ENCODE measurements at regions not wholly inside any gene's neighbourhood (a gene's known extent, or its start where the extent isn't known, plus 50 kb on each side); places are given as distances from the start of the nearest gene placed in this dataset.

DNA sequence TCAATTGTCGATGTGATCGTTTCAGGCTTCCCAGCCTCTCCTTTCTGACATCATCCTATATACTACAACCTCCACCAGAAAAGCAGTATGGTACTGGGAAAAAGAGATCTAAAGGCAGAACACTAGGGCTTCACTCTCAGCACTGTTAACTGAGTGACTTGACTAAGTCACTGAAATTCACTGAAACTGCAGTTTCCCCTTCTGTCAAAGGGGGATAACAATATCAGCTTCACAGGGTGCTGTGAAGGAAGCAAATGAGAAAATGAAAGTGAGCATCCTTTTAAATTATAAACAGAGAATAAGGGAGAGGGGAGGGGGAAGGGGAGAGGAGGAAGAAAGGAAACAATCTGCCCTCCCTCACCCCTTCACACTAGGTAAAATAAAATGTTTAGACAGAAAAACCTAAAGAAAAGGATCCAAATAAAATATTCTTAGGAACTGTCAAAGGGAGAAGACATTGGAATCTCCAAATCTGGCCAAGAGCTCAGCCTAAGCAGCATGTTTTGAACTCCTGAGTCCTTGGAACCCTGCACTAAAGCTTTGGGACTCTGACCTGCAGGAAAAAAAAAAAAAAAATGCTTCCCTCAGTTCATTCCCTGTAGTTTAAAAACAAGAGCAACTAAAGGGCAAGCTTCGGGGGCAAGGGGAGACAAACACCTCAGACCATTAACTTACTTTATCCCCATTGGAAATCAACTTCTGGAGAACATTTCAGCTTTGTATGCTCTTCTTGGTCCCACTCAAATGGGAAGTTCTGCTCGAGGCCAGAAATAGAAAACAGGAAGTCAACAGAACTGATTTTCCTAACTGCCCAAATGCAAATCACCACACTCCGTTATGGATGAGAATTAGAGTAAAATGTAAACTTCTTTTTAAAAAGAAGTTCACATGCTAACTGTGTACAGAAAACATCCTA lies 178.3 kb downstream of the DEPDC1B start:
- H2AK5ac ChIP-seq (ENCODE audit: low read length, severe bottlenecking), result no peak overlapping the region
- H3K14ac ChIP-seq (ENCODE audit: low read length in 2 of 2), result no peak overlapping the region
- H2BK5ac ChIP-seq (ENCODE audit: low read depth, low read length, poor library complexity, severe bottlenecking), result no peak overlapping the region
- H3K27me3 ChIP-seq (ENCODE audit: control insufficient read depth in 1 of 2, insufficient read depth in 1 of 2, low read length in 2 of 2), result peaks cover 4 to 7% of the 10 kb centered on the region in 2 experiments
- no peaks in the 10 kb centered on the region for H3K79me1 ChIP-seq (replicated peaks; ENCODE audit: low read length, poor library complexity, severe bottlenecking)
- peak overlapping the region; percentile 55 for H2BK120ac ChIP-seq (ENCODE audit: low read depth, low read length)
- H2AFZ ChIP-seq (ENCODE audit: low read depth, low read length), result no peak overlapping the region
- no peak overlapping the region for H2BK15ac ChIP-seq (ENCODE audit: low read depth, poor library complexity, severe bottlenecking)
- 70% methylated on average over 3 of the region's 5 CpGs for WGBS
- H4K91ac ChIP-seq (ENCODE audit: low read length), result no peak overlapping the region
- peak overlapping the region in 1 of 2 experiments; percentile 28 for H2BK12ac ChIP-seq (ENCODE audit: low read length in 2 of 2)
- H3K4ac ChIP-seq (ENCODE audit: low read depth in 1 of 2, low read length in 2 of 2), result peak overlapping the region in 1 of 2 experiments; percentile 81
- no peak overlapping the region for H4K8ac ChIP-seq (ENCODE audit: low read length)
- H3K27ac ChIP-seq (ENCODE audit: low read length, poor library complexity, severe bottlenecking), result no peak overlapping the region
- no peaks in the 10 kb centered on the region for H3K4me1 ChIP-seq (ENCODE audit: control insufficient read depth, insufficient read depth, low read depth, low read length)
- DNase-seq, result peak; percentile 52
- H3K4me3 ChIP-seq (ENCODE audit: insufficient read depth in 1 of 2, low read depth in 1 of 2, low read length in 2 of 2), result no peak overlapping the region
- H3K9me3 ChIP-seq (ENCODE audit: control insufficient read depth, low read length), result no peaks in the 10 kb centered on the region
- H3K36me3 ChIP-seq (ENCODE audit: control insufficient read depth in 1 of 2, insufficient read depth in 2 of 2, low read depth in 1 of 2, low read length in 2 of 2), result no peaks in the 10 kb centered on the region
- peak overlapping the region in 1 of 2 experiments; percentile 35 for H3K18ac ChIP-seq (ENCODE audit: low read depth in 1 of 2, low read length in 2 of 2)
- H3K9ac ChIP-seq (ENCODE audit: low read length), result no peak overlapping the region
- H3K23ac ChIP-seq (ENCODE audit: low read length in 2 of 2), result no peak overlapping the region
- H3K4me2 ChIP-seq (ENCODE audit: low read length, poor library complexity, severe bottlenecking), result no peak overlapping the region

DNA sequence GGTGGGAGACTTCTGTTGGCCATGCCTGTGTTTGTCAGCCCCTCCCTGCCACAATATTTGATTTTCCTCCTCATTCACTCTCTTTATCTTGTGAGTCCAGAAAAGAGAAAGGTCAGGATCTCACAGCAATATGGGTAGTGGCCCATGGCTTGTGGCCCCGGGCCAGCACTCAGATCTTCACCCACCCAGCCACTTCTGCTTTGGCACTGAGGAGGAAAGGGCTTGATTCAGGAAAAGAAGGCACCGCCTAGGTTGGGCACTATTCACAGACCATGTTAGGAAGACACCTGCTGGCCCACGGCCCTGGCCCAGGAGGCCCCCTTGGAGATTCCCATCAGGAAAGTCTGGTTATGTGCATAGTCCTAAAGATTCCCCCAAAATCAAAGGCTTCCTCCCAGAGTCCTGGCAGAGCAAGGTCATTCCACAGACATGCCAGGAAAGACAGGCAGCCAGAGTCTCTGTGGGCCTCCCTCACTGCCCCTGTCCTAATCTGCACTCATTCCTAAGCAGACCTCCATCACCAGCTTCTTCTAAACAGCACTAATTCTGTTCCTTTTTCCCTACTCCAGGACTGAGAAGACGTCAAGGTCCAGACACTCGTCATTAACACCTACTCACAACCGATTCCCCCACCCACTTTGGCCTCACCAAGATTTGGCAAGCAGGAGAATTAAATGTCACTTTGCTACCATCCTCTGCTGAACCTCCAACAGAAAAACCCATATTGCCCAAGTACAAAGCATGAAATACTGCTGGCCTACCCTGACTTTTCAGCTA lies 179.3 kb downstream of the DEPDC1B start:
- no peaks in the 10 kb centered on the region for H3K9me3 ChIP-seq (ENCODE audit: control insufficient read depth, low read length)
- H4K8ac ChIP-seq (ENCODE audit: low read length), result no peak overlapping the region
- peaks cover 4 to 7% of the 10 kb centered on the region in 2 experiments for H3K27me3 ChIP-seq (ENCODE audit: control insufficient read depth in 1 of 2, insufficient read depth in 1 of 2, low read length in 2 of 2)
- H3K36me3 ChIP-seq (ENCODE audit: control insufficient read depth in 1 of 2, insufficient read depth in 2 of 2, low read depth in 1 of 2, low read length in 2 of 2), result no peaks in the 10 kb centered on the region
- peak overlapping the region; percentile 37 to 75 for H2BK12ac ChIP-seq (ENCODE audit: low read length in 2 of 2)
- no peak for DNase-seq
- H3K4me2 ChIP-seq (ENCODE audit: low read length, poor library complexity, severe bottlenecking), result no peak overlapping the region
- H3K9ac ChIP-seq (ENCODE audit: low read length), result no peak overlapping the region
- H3K4me1 ChIP-seq (ENCODE audit: control insufficient read depth, insufficient read depth, low read depth, low read length), result no peaks in the 10 kb centered on the region
- H2BK15ac ChIP-seq (ENCODE audit: low read depth, poor library complexity, severe bottlenecking), result peak overlapping the region; percentile 86
- WGBS, result 83% methylated on average over 6 of the region's 6 CpGs
- peak overlapping the region; percentile 56 to 58 for H3K18ac ChIP-seq (ENCODE audit: low read depth in 1 of 2, low read length in 2 of 2)
- peak overlapping the region; percentile 64 for H2BK120ac ChIP-seq (ENCODE audit: low read depth, low read length)
- H2BK5ac ChIP-seq (ENCODE audit: low read depth, low read length, poor library complexity, severe bottlenecking), result no peak overlapping the region
- peak overlapping the region; percentile 55 for H2AFZ ChIP-seq (ENCODE audit: low read depth, low read length)
- H4K91ac ChIP-seq (ENCODE audit: low read length), result peak overlapping the region; percentile 18
- no peak overlapping the region for H2AK5ac ChIP-seq (ENCODE audit: low read length, severe bottlenecking)
- peak overlapping the region in 1 of 2 experiments; percentile 26 for H3K14ac ChIP-seq (ENCODE audit: low read length in 2 of 2)
- H3K27ac ChIP-seq (ENCODE audit: low read length, poor library complexity, severe bottlenecking), result no peak overlapping the region
- no peak overlapping the region for H3K23ac ChIP-seq (ENCODE audit: low read length in 2 of 2)
- H3K79me1 ChIP-seq (replicated peaks; ENCODE audit: low read length, poor library complexity, severe bottlenecking), result no peaks in the 10 kb centered on the region
- H3K4ac ChIP-seq (ENCODE audit: low read depth in 1 of 2, low read length in 2 of 2), result peak overlapping the region in 1 of 2 experiments; percentile 35
- H3K4me3 ChIP-seq (ENCODE audit: insufficient read depth in 1 of 2, low read depth in 1 of 2, low read length in 2 of 2), result no peak overlapping the region

DNA sequence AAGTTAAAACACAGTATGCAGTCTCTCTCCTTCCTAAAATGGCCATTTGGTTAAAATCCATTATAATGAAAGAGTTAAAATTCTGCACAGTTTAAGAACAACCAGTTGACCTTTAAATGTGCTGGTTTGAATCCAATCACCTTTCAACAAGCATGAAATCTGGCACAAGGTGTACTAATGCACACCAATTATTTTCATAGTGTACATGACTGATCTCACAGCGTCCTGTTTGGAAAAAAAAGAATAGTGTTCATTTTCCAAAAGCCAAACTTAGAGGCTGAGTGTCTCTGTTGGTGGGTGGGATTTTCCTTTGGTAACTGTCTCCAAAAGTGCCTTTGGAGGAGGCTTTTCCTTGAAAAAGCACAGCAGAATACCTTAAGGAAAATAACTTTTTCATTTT lies 180.6 kb downstream of the DEPDC1B start:
- Histone ChIP-seq H3K27me3 (ENCODE audit: control insufficient read depth in 1 of 2, insufficient read depth in 1 of 2, low read length in 2 of 2) (peaks cover 4 to 7% of the 10 kb centered on the region in 2 experiments), H2BK120ac (ENCODE audit: low read depth, low read length) (no peak overlapping the region), H2AK5ac (ENCODE audit: low read length, severe bottlenecking) (no peak overlapping the region), H3K14ac (ENCODE audit: low read length in 2 of 2) (no peak overlapping the region), H3K79me1 (replicated peaks; ENCODE audit: low read length, poor library complexity, severe bottlenecking) (no peaks in the 10 kb centered on the region), H3K27ac (ENCODE audit: low read length, poor library complexity, severe bottlenecking) (no peak overlapping the region), H3K9me3 (ENCODE audit: control insufficient read depth, low read length) (no peaks in the 10 kb centered on the region), H2BK15ac (ENCODE audit: low read depth, poor library complexity, severe bottlenecking) (no peak overlapping the region), H4K91ac (ENCODE audit: low read length) (no peak overlapping the region), H3K4me3 (ENCODE audit: insufficient read depth in 1 of 2, low read depth in 1 of 2, low read length in 2 of 2) (no peak overlapping the region), H2BK12ac (ENCODE audit: low read length in 2 of 2) (no peak overlapping the region), H3K4me2 (ENCODE audit: low read length, poor library complexity, severe bottlenecking) (no peak overlapping the region), H2AFZ (ENCODE audit: low read depth, low read length) (no peak overlapping the region), H4K8ac (ENCODE audit: low read length) (no peak overlapping the region), H3K36me3 (ENCODE audit: control insufficient read depth in 1 of 2, insufficient read depth in 2 of 2, low read depth in 1 of 2, low read length in 2 of 2) (no peaks in the 10 kb centered on the region), H3K4me1 (ENCODE audit: control insufficient read depth, insufficient read depth, low read depth, low read length) (no peaks in the 10 kb centered on the region), H2BK5ac (ENCODE audit: low read depth, low read length, poor library complexity, severe bottlenecking) (no peak overlapping the region), H3K18ac (ENCODE audit: low read depth in 1 of 2, low read length in 2 of 2) (no peak overlapping the region), H3K23ac (ENCODE audit: low read length in 2 of 2) (no peak overlapping the region), H3K9ac (ENCODE audit: low read length) (no peak overlapping the region), H3K4ac (ENCODE audit: low read depth in 1 of 2, low read length in 2 of 2) (no peak overlapping the region)
- WGBS, result 92% methylated on average over 1 of the region's 1 CpG
- no peak for DNase-seq

DNA sequence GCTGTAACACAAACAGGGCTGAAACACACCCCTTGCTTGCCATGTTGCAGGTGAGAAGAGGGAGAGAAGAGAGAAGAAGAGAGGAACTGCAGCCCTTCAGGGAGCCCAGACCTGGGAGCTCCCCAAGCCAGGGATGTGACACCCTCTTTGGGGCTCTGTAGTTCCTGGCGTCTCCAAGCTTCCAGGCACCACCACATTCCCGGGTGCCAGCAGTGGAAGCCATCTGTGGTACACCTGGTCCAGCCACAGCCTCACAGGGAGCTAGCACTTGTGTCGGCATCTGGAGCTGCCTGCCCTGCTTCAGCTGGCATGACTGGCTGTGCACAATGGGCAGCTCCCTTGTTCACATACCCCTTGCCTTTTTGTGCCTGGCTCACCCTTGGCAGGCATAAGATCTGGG lies 182.1 kb downstream of the DEPDC1B start:
- Histone ChIP-seq H2BK12ac (ENCODE audit: low read length in 2 of 2) (peak overlapping the region; percentile 1 to 45), H2BK5ac (ENCODE audit: low read depth, low read length, poor library complexity, severe bottlenecking) (no peak overlapping the region), H4K8ac (ENCODE audit: low read length) (peak overlapping the region; percentile 1), H3K4me2 (ENCODE audit: low read length, poor library complexity, severe bottlenecking) (no peak overlapping the region), H3K9ac (ENCODE audit: low read length) (no peak overlapping the region), H3K27me3 (ENCODE audit: control insufficient read depth in 1 of 2, insufficient read depth in 1 of 2, low read length in 2 of 2) (peaks cover 4% of the 10 kb centered on the region in 2 experiments), H3K9me3 (ENCODE audit: control insufficient read depth, low read length) (no peaks in the 10 kb centered on the region), H3K36me3 (ENCODE audit: control insufficient read depth in 1 of 2, insufficient read depth in 2 of 2, low read depth in 1 of 2, low read length in 2 of 2) (no peaks in the 10 kb centered on the region), H3K4me1 (ENCODE audit: control insufficient read depth, insufficient read depth, low read depth, low read length) (no peaks in the 10 kb centered on the region), H2AK5ac (ENCODE audit: low read length, severe bottlenecking) (no peak overlapping the region), H3K14ac (ENCODE audit: low read length in 2 of 2) (peak overlapping the region in 1 of 2 experiments; percentile 97), H2AFZ (ENCODE audit: low read depth, low read length) (no peak overlapping the region), H3K79me1 (replicated peaks; ENCODE audit: low read length, poor library complexity, severe bottlenecking) (no peaks in the 10 kb centered on the region), H2BK15ac (ENCODE audit: low read depth, poor library complexity, severe bottlenecking) (no peak overlapping the region), H3K18ac (ENCODE audit: low read depth in 1 of 2, low read length in 2 of 2) (peak overlapping the region; percentile 8 to 26), H3K4me3 (ENCODE audit: insufficient read depth in 1 of 2, low read depth in 1 of 2, low read length in 2 of 2) (no peak overlapping the region), H2BK120ac (ENCODE audit: low read depth, low read length) (no peak overlapping the region), H4K91ac (ENCODE audit: low read length) (no peak overlapping the region), H3K23ac (ENCODE audit: low read length in 2 of 2) (no peak overlapping the region), H3K27ac (ENCODE audit: low read length, poor library complexity, severe bottlenecking) (no peak overlapping the region), H3K4ac (ENCODE audit: low read depth in 1 of 2, low read length in 2 of 2) (no peak overlapping the region)
- 99% methylated on average over 3 of the region's 3 CpGs for WGBS
- no peak for DNase-seq
